Uterus (tissue), 2 donors: ENCODE measurements at regions not wholly inside any gene's neighbourhood (a gene's known extent, or its start where the extent isn't known, plus 50 kb on each side); places are given as distances from the start of the nearest gene placed in this dataset.

ENCODE experiments used
- POLR2A ChIP-seq, 2 donors: fragments of 450-650 bp; IDR thresholded peaks; one replicate each; pipeline ENCODE4 v1.6.1; 2016; ENCODE audit warnings: antibody characterized with exemption in 2 of 2, mild to moderate bottlenecking in 1 of 2, moderate library complexity in 1 of 2
- TF ChIP-seq, protein P1 (sequence below), 4 experiments: fragments of 200-600 bp in 2 of 4; fragments of 450-650 bp in 2 of 4; sonication (generic) in 2 of 4; IDR thresholded peaks; one replicate each; pipeline ENCODE4 v1.5.1; 2016 to 2019; ENCODE audit warnings: antibody characterized with exemption in 4 of 4, mild to moderate bottlenecking in 2 of 4, moderate library complexity in 1 of 4

DNA sequence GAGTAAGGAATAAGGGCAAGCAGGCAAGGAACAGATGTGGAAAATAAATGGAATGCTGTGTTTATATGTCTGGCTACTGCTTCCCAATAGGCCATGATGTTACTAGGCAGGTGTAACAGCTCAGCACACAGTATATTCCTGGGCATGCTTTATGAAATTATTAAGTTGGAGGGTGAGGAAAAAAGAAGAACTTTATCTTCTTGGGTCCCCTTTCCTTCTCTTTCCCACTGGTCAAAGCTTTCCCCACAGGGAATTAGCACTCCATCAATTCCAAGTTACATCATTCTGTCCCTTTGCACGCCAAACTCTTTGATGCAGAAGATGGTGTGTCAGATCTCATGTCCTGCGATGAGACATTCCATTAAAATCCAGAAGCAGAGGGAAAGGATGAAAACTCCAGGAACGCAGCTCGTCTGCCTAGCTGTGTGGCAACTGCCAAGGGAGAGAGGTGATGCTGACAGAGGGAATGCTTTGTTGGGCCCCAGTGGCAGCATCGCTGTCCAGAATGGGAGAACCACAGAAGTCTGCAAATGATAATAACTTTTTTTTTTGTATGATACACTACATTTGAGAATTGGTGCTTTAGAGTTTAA lies 447.3 kb upstream of the ARRDC3 start:
- TF ChIP-seq, protein P1, sequence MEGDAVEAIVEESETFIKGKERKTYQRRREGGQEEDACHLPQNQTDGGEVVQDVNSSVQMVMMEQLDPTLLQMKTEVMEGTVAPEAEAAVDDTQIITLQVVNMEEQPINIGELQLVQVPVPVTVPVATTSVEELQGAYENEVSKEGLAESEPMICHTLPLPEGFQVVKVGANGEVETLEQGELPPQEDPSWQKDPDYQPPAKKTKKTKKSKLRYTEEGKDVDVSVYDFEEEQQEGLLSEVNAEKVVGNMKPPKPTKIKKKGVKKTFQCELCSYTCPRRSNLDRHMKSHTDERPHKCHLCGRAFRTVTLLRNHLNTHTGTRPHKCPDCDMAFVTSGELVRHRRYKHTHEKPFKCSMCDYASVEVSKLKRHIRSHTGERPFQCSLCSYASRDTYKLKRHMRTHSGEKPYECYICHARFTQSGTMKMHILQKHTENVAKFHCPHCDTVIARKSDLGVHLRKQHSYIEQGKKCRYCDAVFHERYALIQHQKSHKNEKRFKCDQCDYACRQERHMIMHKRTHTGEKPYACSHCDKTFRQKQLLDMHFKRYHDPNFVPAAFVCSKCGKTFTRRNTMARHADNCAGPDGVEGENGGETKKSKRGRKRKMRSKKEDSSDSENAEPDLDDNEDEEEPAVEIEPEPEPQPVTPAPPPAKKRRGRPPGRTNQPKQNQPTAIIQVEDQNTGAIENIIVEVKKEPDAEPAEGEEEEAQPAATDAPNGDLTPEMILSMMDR (IDR thresholded peaks at IDR 0.05) = no peak
- TF ChIP-seq POLR2A (IDR thresholded peaks at IDR 0.05) = no peak
